ENCODE measurements at regions not wholly inside any gene's neighbourhood (a gene's known extent, or its start where the extent isn't known, plus 50 kb on each side); places are given as distances from the start of the nearest gene placed in this dataset.

DNA sequence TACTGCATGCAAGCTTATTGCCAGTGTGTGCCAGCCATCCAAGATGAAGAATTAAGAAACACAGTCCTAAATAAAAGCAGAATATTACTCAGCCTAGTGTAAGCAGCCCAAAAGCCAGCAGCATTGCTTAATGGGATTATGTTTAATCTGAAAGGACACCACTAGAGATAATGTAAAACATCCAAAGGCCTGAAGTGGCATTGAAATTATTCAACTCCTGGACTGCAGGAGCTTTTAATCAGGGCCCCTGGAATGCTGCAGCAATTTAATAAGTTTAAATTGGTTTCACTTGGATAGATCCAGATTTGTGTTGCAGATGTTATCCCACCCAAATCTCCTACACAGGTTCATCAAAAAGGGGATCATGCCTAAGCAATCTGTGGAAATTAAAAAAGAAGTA is 193.0 kb downstream of the C12orf50 start:
- TF ChIP-seq, protein P1, sequence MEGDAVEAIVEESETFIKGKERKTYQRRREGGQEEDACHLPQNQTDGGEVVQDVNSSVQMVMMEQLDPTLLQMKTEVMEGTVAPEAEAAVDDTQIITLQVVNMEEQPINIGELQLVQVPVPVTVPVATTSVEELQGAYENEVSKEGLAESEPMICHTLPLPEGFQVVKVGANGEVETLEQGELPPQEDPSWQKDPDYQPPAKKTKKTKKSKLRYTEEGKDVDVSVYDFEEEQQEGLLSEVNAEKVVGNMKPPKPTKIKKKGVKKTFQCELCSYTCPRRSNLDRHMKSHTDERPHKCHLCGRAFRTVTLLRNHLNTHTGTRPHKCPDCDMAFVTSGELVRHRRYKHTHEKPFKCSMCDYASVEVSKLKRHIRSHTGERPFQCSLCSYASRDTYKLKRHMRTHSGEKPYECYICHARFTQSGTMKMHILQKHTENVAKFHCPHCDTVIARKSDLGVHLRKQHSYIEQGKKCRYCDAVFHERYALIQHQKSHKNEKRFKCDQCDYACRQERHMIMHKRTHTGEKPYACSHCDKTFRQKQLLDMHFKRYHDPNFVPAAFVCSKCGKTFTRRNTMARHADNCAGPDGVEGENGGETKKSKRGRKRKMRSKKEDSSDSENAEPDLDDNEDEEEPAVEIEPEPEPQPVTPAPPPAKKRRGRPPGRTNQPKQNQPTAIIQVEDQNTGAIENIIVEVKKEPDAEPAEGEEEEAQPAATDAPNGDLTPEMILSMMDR (IDR thresholded peaks at IDR 0.05; ENCODE audit: insufficient read depth, low read depth, low read length): no peak
- no peak for TF ChIP-seq EZH2 (IDR thresholded peaks at IDR 0.05; ENCODE audit: insufficient read depth, low read length)

All from astrocyte (in vitro differentiated cells and primary cell).